Activated CD8-positive, alpha-beta T cell treated with anti-CD3 and anti-CD28 coated beads for 36 hours (primary cell): ENCODE measurements at regions not wholly inside any gene's neighbourhood (a gene's known extent, or its start where the extent isn't known, plus 50 kb on each side); places are given as distances from the start of the nearest gene placed in this dataset.

Source experiments
- ATAC-seq: fragments of 200-7000 bp; cut with Tn5 transposase; one replicate; pipeline ENCODE4 v1.10.0; 2021; ENCODE audit warnings: mild to moderate bottlenecking, moderate library complexity
- CTCF ChIA-PET: fragments of 350-600 bp; sonication (Branson Sonifier 250); formaldehyde crosslinking; loops from one replicate; lab custom pipeline; 2021; ENCODE audit warnings: antibody characterized with exemption; lab: Charles Lee
- POLR2A ChIA-PET: fragments of 350-600 bp; sonication (Branson Sonifier 250); formaldehyde crosslinking; loops from one replicate; lab custom pipeline; 2021; ENCODE audit warnings: antibody characterized with exemption; lab: Charles Lee
- DNase-seq: peaks from one replicate; pipeline ENCODE4 v3.0.0-alpha.2; 2020
- H3K27ac Mint-ChIP-seq: one replicate; pipeline ENCODE4 v1.8.0; 2021; ENCODE audit warnings: mild to moderate bottlenecking, mixed read lengths
- H3K27me3 Mint-ChIP-seq: one replicate; pipeline ENCODE4 v1.8.0; 2021; ENCODE audit warnings: mixed read lengths
- H3K36me3 Mint-ChIP-seq: one replicate; pipeline ENCODE4 v1.8.0; 2021; ENCODE audit warnings: low read depth, mixed read lengths
- H3K4me1 Mint-ChIP-seq: one replicate; pipeline ENCODE4 v1.8.0; 2021; ENCODE audit warnings: low read depth, mixed read lengths
- H3K4me3 Mint-ChIP-seq: one replicate; pipeline ENCODE4 v1.8.0; 2021; ENCODE audit warnings: mild to moderate bottlenecking, moderate library complexity, mixed read lengths
- H3K9me3 Mint-ChIP-seq: one replicate; pipeline ENCODE4 v1.8.0; 2021; ENCODE audit warnings: mixed read lengths
- intact Hi-C: fragments of 100-400 bp; cut with micrococcal nuclease; formaldehyde crosslinking; loops from one replicate; pipeline ENCODE4 v1.10.0; 2022
- TF ChIP-seq, protein P1 (sequence below): fragments of 200-600 bp; IDR thresholded peaks from one replicate; pipeline ENCODE4 v1.8.0; 2022; ENCODE audit warnings: antibody characterized with exemption, mild to moderate bottlenecking

DNA sequence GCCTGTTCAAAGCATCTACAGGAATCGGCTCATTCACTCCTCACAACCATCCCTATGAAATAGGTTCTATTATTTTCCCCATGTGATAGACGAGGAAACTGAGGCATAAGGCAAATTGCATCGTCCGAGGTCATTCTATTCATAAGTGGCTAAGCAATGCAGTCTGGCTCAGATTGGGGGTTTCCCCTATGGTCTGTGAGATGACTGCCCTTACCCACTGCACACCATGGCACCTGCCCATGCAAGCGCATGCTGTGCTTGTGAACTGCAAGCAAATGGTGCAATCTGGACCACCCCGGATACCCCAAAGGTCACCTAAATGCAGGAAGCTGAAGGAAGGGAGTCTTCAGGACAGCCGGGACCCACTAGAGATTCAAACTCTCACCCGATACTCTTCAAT, 123.4 kb upstream of the SOD1 start:
- DNase-seq (no peak), ATAC-seq (no peak)
- no peaks in the 10 kb centered on the region for H3K27me3 Mint-ChIP-seq
- H3K9me3 Mint-ChIP-seq = no peaks in the 10 kb centered on the region
- CTCF ChIA-PET = no interaction called here
- H3K4me3 Mint-ChIP-seq = no peak overlapping the region
- TF ChIP-seq, protein P1, sequence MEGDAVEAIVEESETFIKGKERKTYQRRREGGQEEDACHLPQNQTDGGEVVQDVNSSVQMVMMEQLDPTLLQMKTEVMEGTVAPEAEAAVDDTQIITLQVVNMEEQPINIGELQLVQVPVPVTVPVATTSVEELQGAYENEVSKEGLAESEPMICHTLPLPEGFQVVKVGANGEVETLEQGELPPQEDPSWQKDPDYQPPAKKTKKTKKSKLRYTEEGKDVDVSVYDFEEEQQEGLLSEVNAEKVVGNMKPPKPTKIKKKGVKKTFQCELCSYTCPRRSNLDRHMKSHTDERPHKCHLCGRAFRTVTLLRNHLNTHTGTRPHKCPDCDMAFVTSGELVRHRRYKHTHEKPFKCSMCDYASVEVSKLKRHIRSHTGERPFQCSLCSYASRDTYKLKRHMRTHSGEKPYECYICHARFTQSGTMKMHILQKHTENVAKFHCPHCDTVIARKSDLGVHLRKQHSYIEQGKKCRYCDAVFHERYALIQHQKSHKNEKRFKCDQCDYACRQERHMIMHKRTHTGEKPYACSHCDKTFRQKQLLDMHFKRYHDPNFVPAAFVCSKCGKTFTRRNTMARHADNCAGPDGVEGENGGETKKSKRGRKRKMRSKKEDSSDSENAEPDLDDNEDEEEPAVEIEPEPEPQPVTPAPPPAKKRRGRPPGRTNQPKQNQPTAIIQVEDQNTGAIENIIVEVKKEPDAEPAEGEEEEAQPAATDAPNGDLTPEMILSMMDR = no peak
- POLR2A ChIA-PET = no interaction called here
- no peak overlapping the region for H3K27ac Mint-ChIP-seq
- H3K36me3 Mint-ChIP-seq = no peaks in the 10 kb centered on the region
- no peaks in the 10 kb centered on the region for H3K4me1 Mint-ChIP-seq
- intact Hi-C loops = no loop called here

DNA sequence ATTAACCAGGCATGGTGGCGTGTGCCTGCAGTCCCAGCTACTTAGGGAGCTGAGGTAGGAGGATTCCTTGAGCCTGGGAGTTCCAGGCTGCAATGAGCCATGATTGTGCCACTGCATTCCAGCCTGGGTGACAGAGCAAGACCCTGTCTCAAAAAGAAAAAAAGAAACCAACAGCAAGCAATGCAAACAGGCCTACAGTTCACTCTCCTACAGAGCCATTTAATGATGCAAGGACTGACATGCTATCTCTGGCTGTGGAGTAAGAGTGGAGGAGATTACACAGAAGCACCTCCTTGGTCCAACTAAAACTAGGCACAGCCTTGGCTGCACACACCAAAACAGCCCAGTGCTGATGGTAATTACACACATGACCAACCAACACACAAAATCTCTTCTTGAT, 127.5 kb upstream of the SOD1 start:
- no peak for DNase-seq
- no peak overlapping the region for H3K4me3 Mint-ChIP-seq
- no peaks in the 10 kb centered on the region for H3K9me3 Mint-ChIP-seq
- TF ChIP-seq, protein P1 = no peak
- peaks cover 4% of the 10 kb centered on the region for H3K4me1 Mint-ChIP-seq
- no peak overlapping the region for H3K27ac Mint-ChIP-seq
- intact Hi-C loops = no loop called here
- ChIA-PET CTCF (interaction anchor here (1.5 kb wide), 1 partner anchor 22 kb away, joined by 3 read pairs; no protein-coding TSS in a partner anchor), POLR2A (no interaction called here)
- H3K27me3 Mint-ChIP-seq = no peaks in the 10 kb centered on the region
- ATAC-seq = no peak
- no peaks in the 10 kb centered on the region for H3K36me3 Mint-ChIP-seq

DNA sequence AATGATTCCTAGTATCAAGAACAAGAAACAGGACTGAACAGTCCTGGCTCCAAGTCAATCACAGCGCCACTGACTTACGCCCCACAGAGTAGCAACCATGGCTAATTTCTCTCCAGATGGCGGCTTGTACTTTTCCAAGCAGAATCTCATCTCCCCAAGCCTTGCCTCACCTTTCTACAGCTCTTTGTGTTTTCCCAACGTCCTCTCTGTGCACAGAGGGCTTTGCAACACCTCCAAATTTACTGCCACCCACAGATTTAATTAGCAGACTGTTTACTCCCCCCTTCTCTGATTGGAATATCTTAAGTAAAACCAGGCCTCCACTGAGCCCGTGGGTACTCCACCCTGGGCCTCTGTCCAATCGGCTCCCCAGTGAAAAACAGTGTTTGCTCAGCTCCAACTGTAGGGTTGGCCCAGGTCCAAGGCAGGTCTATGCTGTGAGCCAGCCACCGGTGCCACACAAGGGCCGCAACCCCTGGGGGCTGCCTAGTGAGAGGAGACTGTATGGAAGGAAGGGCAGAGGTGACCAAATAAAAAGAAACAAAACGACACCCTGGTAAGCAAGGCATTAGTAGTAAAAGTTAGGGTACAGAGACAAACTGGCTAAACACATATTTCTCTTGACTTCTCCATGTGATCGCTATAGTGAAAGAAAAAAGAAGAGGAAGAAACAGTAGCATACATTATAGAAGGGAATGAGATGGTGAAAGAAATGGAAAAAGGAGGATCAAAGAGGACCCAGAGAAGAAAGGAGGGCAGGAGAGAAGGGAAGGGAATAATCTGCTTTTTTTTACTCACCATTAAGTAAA, 128.4 kb upstream of the SOD1 start:
- intact Hi-C loops = no loop called here

DNA sequence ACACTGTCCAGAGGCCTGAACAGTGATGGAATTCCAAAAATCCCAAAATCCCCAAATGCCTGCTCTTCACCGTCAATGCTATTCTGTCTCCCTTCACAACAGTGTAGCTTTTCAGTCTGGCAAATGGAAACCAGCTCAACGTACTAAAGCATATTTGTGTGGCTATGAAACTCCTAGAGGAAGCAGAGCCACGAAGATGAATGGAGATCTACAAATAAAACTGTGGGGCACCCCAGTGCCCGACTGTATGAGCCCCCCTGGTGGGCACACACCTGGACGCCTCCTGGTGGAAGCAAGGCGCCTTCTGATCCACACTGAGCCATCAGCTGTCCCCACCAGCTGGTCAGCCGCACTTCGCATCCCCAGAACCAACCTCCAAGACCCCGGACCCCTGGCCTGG, 129.1 kb upstream of the SOD1 start:
- Mint-ChIP-seq H3K4me1 (peaks cover 8% of the 10 kb centered on the region), H3K27me3 (no peaks in the 10 kb centered on the region), H3K9me3 (no peaks in the 10 kb centered on the region), H3K4me3 (no peak overlapping the region), H3K27ac (no peak overlapping the region), H3K36me3 (no peaks in the 10 kb centered on the region)
- POLR2A ChIA-PET = no interaction called here
- no peak for ATAC-seq
- intact Hi-C loops = no loop called here
- TF ChIP-seq, protein P1 = no peak
- DNase-seq = no peak
- CTCF ChIA-PET = no interaction called here

More for the DNA sequence above, 128.4 kb upstream of the SOD1 start:
- ChIA-PET CTCF (no interaction called here), POLR2A (no interaction called here)
- Mint-ChIP-seq H3K4me1 (peaks cover 6% of the 10 kb centered on the region), H3K27me3 (no peaks in the 10 kb centered on the region), H3K27ac (no peak overlapping the region), H3K9me3 (no peaks in the 10 kb centered on the region), H3K4me3 (no peak overlapping the region), H3K36me3 (no peaks in the 10 kb centered on the region)
- TF ChIP-seq, protein P1 = no peak
- no peak for ATAC-seq
- no peak for DNase-seq

DNA sequence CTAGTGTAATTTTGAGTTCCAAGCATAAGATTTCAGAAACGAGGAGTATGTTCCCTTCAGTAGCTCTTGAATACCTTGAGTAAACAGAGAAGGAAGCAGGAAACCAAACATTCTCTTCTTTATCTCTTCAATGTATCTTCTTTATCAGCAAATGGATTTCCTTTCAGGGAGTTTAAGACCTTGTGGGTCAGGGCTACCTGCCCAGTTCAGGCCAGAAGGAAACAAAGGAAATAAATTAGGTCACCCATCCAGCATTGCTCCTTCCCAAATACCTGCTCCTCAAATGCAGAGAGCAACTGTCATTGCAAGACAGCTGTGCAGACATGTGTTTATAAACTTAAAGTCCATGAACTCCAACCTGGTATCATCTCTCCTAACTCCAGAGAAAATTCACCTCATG, 130.1 kb upstream of the SOD1 start:
- no peaks in the 10 kb centered on the region for H3K36me3 Mint-ChIP-seq
- intact Hi-C loops = no loop called here
- TF ChIP-seq, protein P1 = no peak
- H3K9me3 Mint-ChIP-seq = no peaks in the 10 kb centered on the region
- H3K4me1 Mint-ChIP-seq = peaks cover 8% of the 10 kb centered on the region
- ChIA-PET POLR2A (no interaction called here), CTCF (no interaction called here)
- no peak for DNase-seq
- H3K4me3 Mint-ChIP-seq = no peak overlapping the region
- H3K27ac Mint-ChIP-seq = no peak overlapping the region
- no peaks in the 10 kb centered on the region for H3K27me3 Mint-ChIP-seq
- no peak for ATAC-seq
